Thyroid gland (tissue), 4 donors: ENCODE measurements at regions not wholly inside any gene's neighbourhood (a gene's known extent, or its start where the extent isn't known, plus 50 kb on each side); places are given as distances from the start of the nearest gene placed in this dataset.

Source experiments
- DNase-seq, 2 donors: peaks; one replicate each; pipeline ENCODE4 v3.0.0-alpha.2; 2019
- H3K27ac ChIP-seq, 3 donors: fragments of 200-600 bp; sonication (generic); 1 replicate in 2 of 3; 2 replicates in 1 of 3; pipeline ENCODE4 v1.5.1; 2016 to 2019; ENCODE audit warnings: mild to moderate bottlenecking in 1 of 3, moderate library complexity in 1 of 3
- H3K27me3 ChIP-seq: fragments of 200-600 bp; sonication (generic); one replicate; pipeline ENCODE4 v1.5.1; 2019
- H3K36me3 ChIP-seq, 2 donors: fragments of 200-600 bp; sonication (generic); one replicate each; pipeline ENCODE4 v1.5.1; 2016 to 2019
- H3K4me1 ChIP-seq, 2 donors: fragments of 200-600 bp; sonication (generic); one replicate each; pipeline ENCODE4 v1.5.1; 2017 to 2019
- H3K4me3 ChIP-seq, 3 donors: fragments of 200-600 bp; sonication (generic); replicated peaks in 1 of 3; 1 replicate in 2 of 3; 2 replicates in 1 of 3; pipeline ENCODE4 v1.5.1; 2016; ENCODE audit warnings: mild to moderate bottlenecking in 1 of 3
- H3K9me3 ChIP-seq: fragments of 200-600 bp; sonication (generic); one replicate; pipeline ENCODE4 v1.5.1; 2017
- POLR2A ChIP-seq, 2 donors: fragments of 450-650 bp; IDR thresholded peaks; one replicate each; pipeline ENCODE4 v1.6.1; 2017; ENCODE audit warnings: antibody characterized with exemption in 2 of 2, mild to moderate bottlenecking in 2 of 2, moderate library complexity in 1 of 2
- WGBS, 2 donors: methylation state at CpG; one replicate each; pipeline ENCODE4 v1.1.5; 2017; 5-methylcytosine and 5-hydroxymethylcytosine counted together
- intact Hi-C: fragments of 100-400 bp; cut with DNase I; formaldehyde crosslinking; loops from one replicate; pipeline ENCODE4 v1.15.1; 2023
- TF ChIP-seq, protein P1 (sequence below), 6 experiments: fragments of 200-600 bp in 3 of 6; fragments of 450-650 bp in 3 of 6; sonication (generic) in 3 of 6; IDR thresholded peaks; one replicate each; pipeline ENCODE4 v1.5.1; 2016 to 2019; ENCODE audit warnings: antibody characterized with exemption in 6 of 6, mild to moderate bottlenecking in 2 of 6, inconsistent platforms in 1 of 6, moderate library complexity in 1 of 6

- intact Hi-C loops: no loop called here
- Histone ChIP-seq H3K4me3 (no peak overlapping the region), H3K36me3 (no peaks in the 10 kb centered on the region), H3K27me3 (no peaks in the 10 kb centered on the region), H3K4me1 (no peaks in the 10 kb centered on the region), H3K27ac (no peak overlapping the region), H3K9me3 (no peaks in the 10 kb centered on the region)
- 61 to 78% methylated on average over 3 of the region's 3 CpGs for WGBS, 2 donors
- TF ChIP-seq, protein P1, sequence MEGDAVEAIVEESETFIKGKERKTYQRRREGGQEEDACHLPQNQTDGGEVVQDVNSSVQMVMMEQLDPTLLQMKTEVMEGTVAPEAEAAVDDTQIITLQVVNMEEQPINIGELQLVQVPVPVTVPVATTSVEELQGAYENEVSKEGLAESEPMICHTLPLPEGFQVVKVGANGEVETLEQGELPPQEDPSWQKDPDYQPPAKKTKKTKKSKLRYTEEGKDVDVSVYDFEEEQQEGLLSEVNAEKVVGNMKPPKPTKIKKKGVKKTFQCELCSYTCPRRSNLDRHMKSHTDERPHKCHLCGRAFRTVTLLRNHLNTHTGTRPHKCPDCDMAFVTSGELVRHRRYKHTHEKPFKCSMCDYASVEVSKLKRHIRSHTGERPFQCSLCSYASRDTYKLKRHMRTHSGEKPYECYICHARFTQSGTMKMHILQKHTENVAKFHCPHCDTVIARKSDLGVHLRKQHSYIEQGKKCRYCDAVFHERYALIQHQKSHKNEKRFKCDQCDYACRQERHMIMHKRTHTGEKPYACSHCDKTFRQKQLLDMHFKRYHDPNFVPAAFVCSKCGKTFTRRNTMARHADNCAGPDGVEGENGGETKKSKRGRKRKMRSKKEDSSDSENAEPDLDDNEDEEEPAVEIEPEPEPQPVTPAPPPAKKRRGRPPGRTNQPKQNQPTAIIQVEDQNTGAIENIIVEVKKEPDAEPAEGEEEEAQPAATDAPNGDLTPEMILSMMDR (IDR thresholded peaks at IDR 0.05): no peak
- no peak for TF ChIP-seq POLR2A (IDR thresholded peaks at IDR 0.05)
- DNase-seq: no peak
These were observed 83.2 kb upstream of the EPHA4 start for GRCh38 chr2:221655300-221655699.

DNA sequence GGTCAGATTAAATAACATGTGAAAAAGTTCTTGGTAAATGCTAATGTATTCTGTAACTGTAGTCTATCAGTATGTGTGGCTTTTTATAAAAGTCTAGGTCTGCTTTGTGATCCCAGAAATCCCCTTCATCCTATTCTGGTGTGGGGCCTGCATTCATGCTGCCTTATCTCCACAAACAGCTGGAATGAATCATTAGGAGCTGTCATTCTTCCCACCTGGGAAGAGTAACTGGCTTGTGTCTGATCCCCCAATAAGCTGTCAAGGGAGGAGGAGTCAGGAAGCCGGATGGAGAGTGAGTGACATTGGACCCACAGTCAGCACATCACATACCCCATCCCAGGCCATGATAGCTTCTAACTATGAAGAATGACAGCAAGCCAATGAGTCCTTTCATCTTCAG lies 81.1 kb upstream of the EPHA4 start:
- DNase-seq: no peak
- intact Hi-C loops: no loop called here
- H3K27me3 ChIP-seq: no peaks in the 10 kb centered on the region
- H3K9me3 ChIP-seq: no peaks in the 10 kb centered on the region
- TF ChIP-seq POLR2A (IDR thresholded peaks at IDR 0.05): no peak
- TF ChIP-seq, protein P1 (IDR thresholded peaks at IDR 0.05): no peak
- H3K36me3 ChIP-seq: no peaks in the 10 kb centered on the region
- H3K4me3 ChIP-seq: no peak overlapping the region
- WGBS, 2 donors: 63 to 71% methylated on average over 1 of the region's 1 CpG
- H3K27ac ChIP-seq: no peak overlapping the region
- H3K4me1 ChIP-seq: no peaks in the 10 kb centered on the region

- intact Hi-C loops: no loop called here
- WGBS, 2 donors: 86% methylated on average over 5 of the region's 5 CpGs
- H3K4me3 ChIP-seq: no peak overlapping the region
- H3K36me3 ChIP-seq: no peaks in the 10 kb centered on the region
- H3K4me1 ChIP-seq: no peaks in the 10 kb centered on the region
- peak; percentile 23 to 38 for DNase-seq
- no peak overlapping the region for H3K27ac ChIP-seq
- TF ChIP-seq, protein P1 (IDR thresholded peaks at IDR 0.05): no peak
- no peak for TF ChIP-seq POLR2A (IDR thresholded peaks at IDR 0.05)
- H3K9me3 ChIP-seq: no peaks in the 10 kb centered on the region
- H3K27me3 ChIP-seq: no peaks in the 10 kb centered on the region
These were observed 77.1 kb upstream of the EPHA4 start for GRCh38 chr2:221649051-221649775.

GRCh38 chr2:221642447-221642846 lies 70.3 kb upstream of the EPHA4 start:
- no peak for TF ChIP-seq POLR2A (IDR thresholded peaks at IDR 0.05)
- TF ChIP-seq, protein P1 (IDR thresholded peaks at IDR 0.05): no peak
- no peaks in the 10 kb centered on the region for H3K9me3 ChIP-seq
- intact Hi-C loops: no loop called here

GRCh38 chr2:221641181-221641871 lies 69.2 kb upstream of the EPHA4 start:
- no peak overlapping the region for H3K27ac ChIP-seq

More at GRCh38 chr2:221642447-221642846, 70.3 kb upstream of the EPHA4 start:
- peak in 1 of 2 donors; percentile 1 for DNase-seq
- H3K4me3 ChIP-seq: no peak overlapping the region
- H3K36me3 ChIP-seq: no peaks in the 10 kb centered on the region
- no peaks in the 10 kb centered on the region for H3K27me3 ChIP-seq
- no peak overlapping the region for H3K27ac ChIP-seq
- WGBS, 2 donors: 70 to 75% methylated on average over 3 of the region's 3 CpGs
- H3K4me1 ChIP-seq: no peaks in the 10 kb centered on the region

More at GRCh38 chr2:221641181-221641871, 69.2 kb upstream of the EPHA4 start:
- Histone ChIP-seq H3K27me3 (no peaks in the 10 kb centered on the region), H3K4me3 (no peak overlapping the region), H3K36me3 (no peaks in the 10 kb centered on the region), H3K4me1 (no peaks in the 10 kb centered on the region), H3K9me3 (no peaks in the 10 kb centered on the region)
- no peak for DNase-seq
- WGBS, 2 donors: 94 to 95% methylated on average over 13 of the region's 13 CpGs
- intact Hi-C loops: no loop called here
- TF ChIP-seq, protein P1 (IDR thresholded peaks at IDR 0.05): no peak
- TF ChIP-seq POLR2A (IDR thresholded peaks at IDR 0.05): no peak
